Ovary (tissue), 3 donors: ENCODE measurements at regions not wholly inside any gene's neighbourhood (a gene's known extent, or its start where the extent isn't known, plus 50 kb on each side); places are given as distances from the start of the nearest gene placed in this dataset.

Source experiments
- EP300 ChIP-seq: sonication (generic); formaldehyde crosslinking; IDR thresholded peaks from one replicate; pipeline ENCODE4 v1.6.1; 2017; ENCODE audit warnings: antibody characterized with exemption
- POLR2A ChIP-seq: fragments of 450-650 bp; IDR thresholded peaks from one replicate; pipeline ENCODE4 v1.6.1; 2017; ENCODE audit warnings: antibody characterized with exemption, mild to moderate bottlenecking, moderate library complexity
- TF ChIP-seq, protein P1 (sequence below), 3 donors: fragments of 450-650 bp in 2 of 3; fragments of 200-600 bp in 1 of 3; IDR thresholded peaks; one replicate each; pipeline versions ENCODE4 v1.5.1 to v1.8.0; 2016 to 2022; ENCODE audit warnings: antibody characterized with exemption in 3 of 3, mild to moderate bottlenecking in 1 of 3
- donor health status: DM: no; HTN: no; CAD: no.

DNA sequence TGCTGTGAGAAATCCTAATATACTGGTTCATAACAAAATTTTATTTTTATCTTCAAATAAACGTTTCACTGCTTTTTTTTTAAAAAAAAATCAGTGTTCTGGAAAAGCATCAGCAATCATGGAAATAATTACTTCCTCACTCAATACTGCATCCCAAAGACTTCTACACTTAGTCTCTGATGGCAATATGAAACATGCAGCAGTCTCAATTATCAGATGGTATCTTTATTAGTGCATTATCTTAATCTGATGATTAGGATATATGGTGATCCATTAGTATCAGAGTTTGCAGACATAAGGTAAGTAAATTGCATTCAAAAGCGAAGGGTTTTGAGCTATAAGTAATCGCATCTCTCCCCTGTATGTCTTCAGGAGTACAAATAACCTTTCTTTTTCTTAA, 218.3 kb upstream of the EDNRB start:
- TF ChIP-seq, protein P1, sequence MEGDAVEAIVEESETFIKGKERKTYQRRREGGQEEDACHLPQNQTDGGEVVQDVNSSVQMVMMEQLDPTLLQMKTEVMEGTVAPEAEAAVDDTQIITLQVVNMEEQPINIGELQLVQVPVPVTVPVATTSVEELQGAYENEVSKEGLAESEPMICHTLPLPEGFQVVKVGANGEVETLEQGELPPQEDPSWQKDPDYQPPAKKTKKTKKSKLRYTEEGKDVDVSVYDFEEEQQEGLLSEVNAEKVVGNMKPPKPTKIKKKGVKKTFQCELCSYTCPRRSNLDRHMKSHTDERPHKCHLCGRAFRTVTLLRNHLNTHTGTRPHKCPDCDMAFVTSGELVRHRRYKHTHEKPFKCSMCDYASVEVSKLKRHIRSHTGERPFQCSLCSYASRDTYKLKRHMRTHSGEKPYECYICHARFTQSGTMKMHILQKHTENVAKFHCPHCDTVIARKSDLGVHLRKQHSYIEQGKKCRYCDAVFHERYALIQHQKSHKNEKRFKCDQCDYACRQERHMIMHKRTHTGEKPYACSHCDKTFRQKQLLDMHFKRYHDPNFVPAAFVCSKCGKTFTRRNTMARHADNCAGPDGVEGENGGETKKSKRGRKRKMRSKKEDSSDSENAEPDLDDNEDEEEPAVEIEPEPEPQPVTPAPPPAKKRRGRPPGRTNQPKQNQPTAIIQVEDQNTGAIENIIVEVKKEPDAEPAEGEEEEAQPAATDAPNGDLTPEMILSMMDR (IDR thresholded peaks at IDR 0.05) = no peak
- TF ChIP-seq POLR2A = no peak
- TF ChIP-seq EP300 = no peak
